ENCODE measurements at regions not wholly inside any gene's neighbourhood (a gene's known extent, or its start where the extent isn't known, plus 50 kb on each side); places are given as distances from the start of the nearest gene placed in this dataset.

DNA sequence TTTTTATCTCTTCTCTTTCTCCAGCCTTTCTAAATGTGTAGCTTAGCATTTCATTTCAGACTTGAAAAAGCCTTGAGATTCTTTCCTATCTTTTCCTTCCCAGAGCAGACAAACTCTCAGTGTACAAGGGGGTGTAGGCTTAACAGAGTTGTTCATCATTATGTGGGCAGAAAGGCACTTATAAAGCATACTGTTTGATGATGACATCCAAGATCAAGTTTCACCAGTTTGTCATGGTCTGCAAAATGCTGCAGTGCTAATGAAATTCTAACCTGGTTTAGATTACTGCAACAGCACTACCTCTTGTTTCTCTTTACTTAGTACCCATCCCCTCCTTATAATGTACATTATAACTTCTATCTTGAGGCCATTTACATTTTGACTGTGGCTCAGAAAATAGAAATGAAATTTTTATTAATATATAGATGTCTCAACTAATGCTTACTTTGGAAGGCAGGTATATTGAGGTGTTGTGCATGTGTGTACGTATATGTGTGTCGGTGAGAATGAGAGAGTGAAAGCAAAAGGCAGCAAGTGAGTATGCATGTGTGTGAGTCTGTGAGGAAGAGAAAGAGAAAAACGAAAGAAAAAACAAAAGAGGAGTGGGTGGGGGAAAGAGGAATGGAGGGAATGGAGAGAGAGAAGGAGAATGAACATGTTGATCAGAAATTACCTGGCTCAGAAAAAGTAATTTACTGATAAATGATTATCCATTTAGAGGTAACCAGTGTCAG lies 1043.6 kb downstream of the TUSC7 start:
- no peak for DNase-seq (ENCODE audit: low read depth, low spot score)
- no peak overlapping the region for H3K27ac ChIP-seq

- H3K27ac ChIP-seq, result no peak overlapping the region
- no peak for DNase-seq (ENCODE audit: low read depth, low spot score)
Observed at GRCh38 chr3:117754058-117754457, 1044.5 kb downstream of the TUSC7 start.

DNA sequence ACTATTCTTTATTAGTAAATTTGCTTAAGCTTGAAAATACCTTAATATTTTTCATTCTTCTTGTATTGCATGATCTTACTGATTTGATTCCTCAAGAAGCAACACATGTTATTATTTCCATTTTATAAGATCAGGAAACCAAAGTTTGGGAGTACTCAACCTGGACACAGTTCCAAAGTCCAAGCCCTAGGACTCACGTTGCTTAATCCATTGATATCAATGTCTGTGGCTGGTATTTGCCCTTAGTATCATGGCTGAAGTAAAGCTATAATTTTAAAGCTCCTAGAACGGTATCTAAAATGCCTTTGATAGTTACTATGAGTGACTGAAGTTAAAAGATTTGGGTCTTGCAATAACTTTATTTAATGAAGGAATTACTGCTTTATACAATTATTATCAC lies 1045.3 kb downstream of the TUSC7 start:
- no peak for DNase-seq (ENCODE audit: low read depth, low spot score)
- no peak overlapping the region for H3K27ac ChIP-seq

DNA sequence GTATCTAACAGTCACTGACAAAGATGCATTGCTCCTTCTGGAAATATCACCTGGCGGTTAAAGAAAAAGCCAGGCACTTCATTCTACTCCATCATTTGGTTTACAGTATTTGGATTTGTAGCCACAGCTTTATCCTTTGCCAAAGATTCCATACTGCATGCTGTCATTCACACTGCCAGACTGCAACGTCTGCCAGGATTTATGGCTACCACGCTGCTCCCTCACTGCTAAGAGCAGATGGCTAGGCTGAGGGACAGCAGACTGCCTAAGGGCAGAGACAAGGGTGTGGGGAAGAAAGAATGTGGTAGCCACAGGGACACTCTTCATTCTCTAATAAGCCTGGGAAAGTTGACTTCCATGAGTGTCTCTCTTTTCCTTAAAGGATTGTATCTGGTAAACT lies 1047.0 kb downstream of the TUSC7 start:
- no peak for DNase-seq (ENCODE audit: low read depth, low spot score)
- H3K27ac ChIP-seq, result no peak overlapping the region

DNA sequence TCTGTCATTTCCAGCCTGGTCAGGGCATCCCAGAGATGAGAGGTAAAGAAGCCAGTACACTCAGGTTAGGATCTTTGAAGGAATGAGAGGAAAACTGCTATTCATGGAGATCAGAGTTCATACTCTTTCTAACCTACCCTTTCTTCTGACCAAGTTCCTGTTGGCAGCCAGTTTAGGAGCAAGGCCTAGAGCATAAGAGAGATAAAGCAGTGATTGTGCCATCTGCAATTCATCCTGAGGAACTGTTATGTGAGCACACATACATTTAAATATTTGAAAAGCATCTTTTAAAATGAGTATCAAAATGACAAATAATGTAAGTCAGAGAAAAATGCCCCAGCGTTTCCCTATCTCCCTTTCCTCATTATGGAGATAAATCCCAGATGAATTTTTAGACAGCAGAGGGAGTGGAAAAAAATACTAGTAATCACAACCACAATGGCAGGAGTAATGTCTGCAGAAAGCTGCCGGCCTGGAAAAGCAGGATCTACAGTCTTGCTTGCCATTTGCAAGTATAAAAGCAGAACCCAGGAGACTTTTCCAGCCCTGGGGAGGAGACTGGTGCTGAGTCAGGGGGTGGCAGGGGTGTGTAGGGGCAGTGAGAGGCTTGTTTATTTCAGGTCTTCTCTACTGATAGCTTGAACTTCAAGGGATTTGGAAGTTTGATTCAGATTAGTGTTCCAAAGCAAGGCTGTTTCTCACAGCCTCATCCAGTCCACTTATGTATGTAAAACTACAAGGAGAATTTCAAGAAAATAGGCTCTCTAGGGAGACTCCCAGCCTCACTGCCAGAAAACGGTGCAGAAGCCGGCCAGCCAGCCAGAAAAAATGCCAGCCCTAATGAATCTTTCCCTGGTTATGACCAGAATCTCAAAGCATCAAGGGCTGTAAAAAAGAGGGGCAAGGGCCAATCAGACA lies 1052.4 kb downstream of the TUSC7 start:
- no peak for DNase-seq (ENCODE audit: low read depth, low spot score)

GRCh38 chr3:117762621-117763037 lies 1053.0 kb downstream of the TUSC7 start:
- H3K27ac ChIP-seq, result no peak overlapping the region
- no peak for DNase-seq (ENCODE audit: low read depth, low spot score)

More for the DNA sequence above, 1052.4 kb downstream of the TUSC7 start:
- H3K27ac ChIP-seq, result no peak overlapping the region

- H3K27ac ChIP-seq, result no peak overlapping the region
- no peak for DNase-seq (ENCODE audit: low read depth, low spot score)
Observed at GRCh38 chr3:117763561-117763960, 1054.0 kb downstream of the TUSC7 start.

- no peak overlapping the region for H3K27ac ChIP-seq
- DNase-seq (ENCODE audit: low read depth, low spot score), result no peak
Observed at GRCh38 chr3:117768581-117768980, 1059.0 kb downstream of the TUSC7 start.

DNA sequence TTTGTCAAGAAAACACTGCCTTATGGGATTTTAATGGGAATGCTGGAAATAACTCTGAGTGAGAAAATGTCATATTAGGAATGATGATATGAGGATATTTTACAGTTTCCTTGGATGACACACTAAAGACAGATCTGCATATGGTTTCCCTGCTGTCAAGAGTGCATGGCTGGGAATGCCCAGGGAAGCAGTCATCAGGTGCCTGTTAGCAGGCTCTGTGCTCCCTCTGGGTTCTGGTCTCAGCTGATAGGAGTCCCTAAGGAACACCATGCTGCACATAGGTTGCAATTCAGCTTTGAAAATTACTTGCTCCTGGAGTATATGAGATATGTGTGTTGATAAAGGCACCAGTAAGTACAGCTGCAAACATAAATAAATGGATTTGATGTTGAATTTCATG lies 1064.6 kb downstream of the TUSC7 start:
- H3K27ac ChIP-seq, result no peak overlapping the region
- no peak for DNase-seq (ENCODE audit: low read depth, low spot score)

GRCh38 chr3:117786349-117786748 lies 1076.8 kb downstream of the TUSC7 start:
- no peak for DNase-seq (ENCODE audit: low read depth, low spot score)
- no peak overlapping the region for H3K27ac ChIP-seq

DNA sequence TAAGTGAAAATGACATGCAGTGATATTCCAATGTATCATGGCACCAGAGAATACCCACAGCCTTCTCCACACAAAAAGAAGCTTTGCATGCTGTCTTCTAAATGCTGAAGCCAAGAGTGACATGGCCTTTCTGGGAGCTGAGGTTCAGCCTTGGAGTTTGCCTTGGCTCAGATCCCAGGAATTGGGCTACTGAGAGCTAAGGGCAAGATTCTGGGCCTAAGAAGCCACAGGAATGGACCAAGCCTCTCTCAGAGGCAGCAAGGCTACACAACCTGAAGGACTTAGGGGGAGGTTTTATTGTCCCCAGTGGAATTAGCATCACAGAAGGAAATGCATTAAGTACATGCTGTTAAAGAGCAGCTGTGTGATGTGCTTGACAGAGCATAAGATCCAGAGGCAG lies 1078.5 kb downstream of the TUSC7 start:
- DNase-seq (ENCODE audit: low read depth, low spot score), result no peak
- H3K27ac ChIP-seq, result no peak overlapping the region

GRCh38 chr3:117788506-117788905 lies 1078.9 kb downstream of the TUSC7 start:
- no peak for DNase-seq (ENCODE audit: low read depth, low spot score)
- no peak overlapping the region for H3K27ac ChIP-seq

GRCh38 chr3:117790235-117790987 lies 1080.8 kb downstream of the TUSC7 start:
- DNase-seq (ENCODE audit: low read depth, low spot score), result no peak

DNA sequence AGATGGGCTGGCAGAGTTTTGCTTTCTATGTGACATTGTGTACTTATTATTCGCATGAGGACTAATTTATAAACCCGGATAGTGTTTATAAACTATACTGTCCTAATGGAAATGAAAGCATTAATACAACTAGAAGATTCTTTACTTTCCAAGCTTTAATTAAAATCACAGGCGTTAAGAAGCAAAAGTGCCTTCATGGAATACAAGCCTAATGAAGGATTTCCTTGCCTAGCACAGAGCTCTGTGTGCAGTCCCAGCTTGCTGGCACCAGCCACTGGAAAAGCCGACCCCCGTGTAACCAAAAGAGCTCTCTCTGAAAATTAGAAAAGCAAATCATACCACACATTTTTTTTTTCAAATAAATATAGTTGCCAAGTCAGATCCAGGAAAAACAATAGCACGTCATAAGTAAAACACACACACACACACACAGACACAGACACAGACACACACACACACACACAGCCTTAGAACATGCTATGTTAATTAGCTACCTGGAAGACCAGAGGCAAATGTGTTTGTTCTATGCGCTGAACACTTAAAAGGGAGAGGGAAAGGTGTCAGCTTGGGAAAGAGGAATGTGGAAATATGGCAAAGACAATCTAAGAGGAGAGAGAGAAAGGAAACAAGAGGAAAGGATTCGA lies 1084.2 kb downstream of the TUSC7 start:
- DNase-seq (ENCODE audit: low read depth, low spot score), result no peak
- no peak overlapping the region for H3K27ac ChIP-seq

More at GRCh38 chr3:117790235-117790987, 1080.8 kb downstream of the TUSC7 start:
- no peak overlapping the region for H3K27ac ChIP-seq

DNA sequence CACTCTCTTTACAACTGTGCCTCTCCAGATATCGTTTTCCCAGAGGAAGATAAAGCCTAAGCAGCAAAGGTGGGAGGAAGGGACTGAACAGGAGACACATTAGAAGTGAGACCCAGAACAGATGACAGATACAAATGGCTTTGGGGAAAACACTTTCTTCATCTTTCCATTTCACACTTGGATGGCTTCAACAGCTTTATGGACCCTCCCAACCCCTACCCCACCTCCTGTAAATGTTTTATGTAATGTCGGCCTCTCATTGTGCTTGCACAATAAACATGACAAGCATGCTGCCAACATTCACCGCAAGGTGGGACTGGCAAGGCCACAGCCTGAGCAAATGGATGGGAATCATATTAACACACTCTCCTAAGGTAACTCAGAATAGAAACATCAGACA lies 1088.6 kb downstream of the TUSC7 start:
- no peak overlapping the region for H3K27ac ChIP-seq
- no peak for DNase-seq (ENCODE audit: low read depth, low spot score)

DNA sequence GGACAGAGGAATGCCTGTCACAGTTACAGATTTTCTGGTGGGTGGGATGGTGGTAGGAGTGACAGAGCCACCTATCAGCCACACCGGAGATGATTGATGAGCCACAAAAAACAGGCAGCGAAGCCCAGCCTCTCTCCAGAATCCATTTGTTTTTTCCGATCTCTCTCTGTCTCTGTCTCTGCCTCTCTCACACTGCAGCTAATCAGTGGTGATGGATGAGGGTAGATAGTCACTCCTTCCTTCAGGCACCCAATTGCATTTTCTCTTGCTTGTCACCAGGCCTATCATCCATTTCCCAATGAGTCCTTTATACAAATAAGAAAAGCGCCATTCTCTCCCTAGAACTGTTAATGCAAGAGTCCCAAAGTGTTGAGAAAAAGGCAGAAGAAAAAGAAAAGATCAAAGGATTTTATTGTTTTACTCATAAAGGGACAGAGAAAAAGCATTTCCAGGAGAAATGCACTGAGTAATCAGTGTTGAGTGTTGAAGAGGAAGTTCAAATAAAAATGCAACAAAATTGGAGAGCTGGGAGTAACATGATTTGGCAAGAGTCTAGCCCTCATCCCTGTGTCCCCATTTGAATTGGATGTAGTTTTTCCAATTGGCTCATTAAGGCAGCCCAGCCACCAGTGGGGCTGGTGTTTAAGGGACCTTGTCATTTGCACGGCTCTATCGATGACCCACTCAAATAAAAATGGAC lies 1089.3 kb downstream of the TUSC7 start:
- no peak for DNase-seq (ENCODE audit: low read depth, low spot score)
- H3K27ac ChIP-seq, result no peak overlapping the region

DNA sequence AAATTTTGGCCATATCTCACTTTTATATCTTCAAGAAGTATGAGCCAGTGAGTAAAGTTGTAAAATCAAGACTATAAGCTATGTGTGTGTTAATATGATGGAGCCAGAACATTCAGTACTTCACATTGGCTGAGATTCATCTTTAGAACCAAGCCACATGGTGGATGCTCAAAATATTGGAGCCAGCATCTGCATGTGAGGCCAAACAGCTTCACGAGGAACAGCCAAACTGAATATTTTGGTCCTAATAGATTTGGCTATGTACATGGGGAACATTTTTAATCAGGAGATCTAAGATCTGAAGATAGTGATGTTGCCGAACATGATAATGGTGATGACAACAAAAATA lies 1089.8 kb downstream of the TUSC7 start:
- H3K27ac ChIP-seq, result no peak overlapping the region
- no peak for DNase-seq (ENCODE audit: low read depth, low spot score)

- DNase-seq (ENCODE audit: low read depth, low spot score), result no peak
- H3K27ac ChIP-seq, result no peak overlapping the region
Observed at GRCh38 chr3:117801912-117802239, 1092.3 kb downstream of the TUSC7 start.

- DNase-seq (ENCODE audit: low read depth, low spot score), result no peak
- H3K27ac ChIP-seq, result no peak overlapping the region
Observed at GRCh38 chr3:117809186-117810081, 1099.9 kb downstream of the TUSC7 start.

Measured in epithelial cell of prostate (primary cell).